Stomach (tissue), 4 donors: ENCODE measurements at regions not wholly inside any gene's neighbourhood (a gene's known extent, or its start where the extent isn't known, plus 50 kb on each side); places are given as distances from the start of the nearest gene placed in this dataset.

Experiments used
- CTCF ChIP-seq, 7 experiments: fragments of 450-650 bp in 4 of 7; fragments of 200-600 bp in 3 of 7; sonication (generic) in 3 of 7; IDR thresholded peaks; one replicate each; pipeline ENCODE4 v1.5.1; 2016 to 2019; ENCODE audit warnings: antibody characterized with exemption in 7 of 7, control low read depth in 2 of 7, mild to moderate bottlenecking in 1 of 7
- EP300 ChIP-seq: sonication (generic); formaldehyde crosslinking; IDR thresholded peaks from one replicate; pipeline ENCODE4 v1.6.1; 2017; ENCODE audit warnings: antibody characterized with exemption
- POLR2A ChIP-seq, 4 donors: fragments of 450-650 bp; IDR thresholded peaks; one replicate each; pipeline ENCODE4 v1.6.1; 2016; ENCODE audit warnings: antibody characterized with exemption in 4 of 4, control low read depth in 2 of 4, mild to moderate bottlenecking in 1 of 4, moderate library complexity in 1 of 4

GRCh38 chr4:52292245-52292644 lies 241.1 kb downstream of the SPATA18 start:
- TF ChIP-seq CTCF (IDR thresholded peaks at IDR 0.05) = no peak
- no peak for TF ChIP-seq POLR2A (IDR thresholded peaks at IDR 0.05)
- TF ChIP-seq EP300 = no peak
